NCI-H82 treated with DMSO at 0.1 percent for 48 hours (cell line): ENCODE measurements at regions not wholly inside any gene's neighbourhood (a gene's known extent, or its start where the extent isn't known, plus 50 kb on each side); places are given as distances from the start of the nearest gene placed in this dataset.

Experiments
- DNase-seq: peaks from one replicate; lab custom pipeline; 2025; ENCODE audit not compliant: unreplicated experiment; lab: John Stamatoyannopoulos, UW

- no peak for DNase-seq
These were observed 198.1 kb upstream of the DIO3 start for GRCh38 chr14:101363261-101363555.

GRCh38 chr14:101363880-101364391 lies 197.4 kb upstream of the DIO3 start:
- DNase-seq, result no peak

GRCh38 chr14:101364503-101365328 lies 196.6 kb upstream of the DIO3 start:
- DNase-seq, result no peak

GRCh38 chr14:101365329-101366158 lies 195.8 kb upstream of the DIO3 start:
- DNase-seq, result peak; percentile 73

GRCh38 chr14:101367421-101368261 lies 193.7 kb upstream of the DIO3 start:
- no peak for DNase-seq

GRCh38 chr14:101368629-101369028 lies 192.7 kb upstream of the DIO3 start:
- DNase-seq, result no peak

GRCh38 chr14:101369194-101369915 lies 191.9 kb upstream of the DIO3 start:
- DNase-seq, result no peak

DNA sequence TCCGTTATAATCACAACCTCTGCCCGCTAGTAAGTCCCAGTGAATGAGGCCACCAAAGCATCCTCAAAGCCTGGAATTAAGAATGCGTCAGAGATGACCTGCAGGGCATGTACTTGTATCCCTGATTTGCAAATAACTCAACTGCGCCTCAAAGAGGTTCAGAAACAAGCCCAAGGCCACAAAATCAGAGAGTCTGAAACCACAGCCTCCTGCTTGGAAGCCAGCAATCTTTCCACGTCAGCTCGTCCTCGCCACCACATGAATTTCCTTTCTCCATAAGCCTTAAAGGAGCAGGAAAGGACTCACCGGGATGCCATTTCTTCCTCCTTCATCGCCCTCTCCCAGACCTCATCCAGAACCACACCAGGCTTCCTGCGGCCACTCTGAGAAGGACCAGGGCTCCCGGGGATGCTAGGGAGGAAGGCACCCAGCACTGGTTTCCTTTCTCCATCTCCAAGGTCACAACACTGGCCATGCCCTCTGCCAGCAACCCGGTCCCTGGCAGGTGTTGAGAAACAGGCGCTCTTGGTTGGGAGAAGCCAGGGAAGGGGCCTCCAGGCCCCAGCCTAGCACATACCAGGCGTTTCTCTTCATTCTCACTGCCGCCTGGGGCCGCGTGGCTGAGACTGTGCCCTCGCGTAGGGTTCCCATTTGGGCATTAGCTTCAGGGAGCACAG lies 191.2 kb upstream of the DIO3 start:
- no peak for DNase-seq

GRCh38 chr14:101370593-101371569 lies 190.4 kb upstream of the DIO3 start:
- DNase-seq, result no peak

GRCh38 chr14:101371799-101372793 lies 189.2 kb upstream of the DIO3 start:
- no peak for DNase-seq

GRCh38 chr14:101372894-101373620 lies 188.2 kb upstream of the DIO3 start:
- DNase-seq, result no peak

DNA sequence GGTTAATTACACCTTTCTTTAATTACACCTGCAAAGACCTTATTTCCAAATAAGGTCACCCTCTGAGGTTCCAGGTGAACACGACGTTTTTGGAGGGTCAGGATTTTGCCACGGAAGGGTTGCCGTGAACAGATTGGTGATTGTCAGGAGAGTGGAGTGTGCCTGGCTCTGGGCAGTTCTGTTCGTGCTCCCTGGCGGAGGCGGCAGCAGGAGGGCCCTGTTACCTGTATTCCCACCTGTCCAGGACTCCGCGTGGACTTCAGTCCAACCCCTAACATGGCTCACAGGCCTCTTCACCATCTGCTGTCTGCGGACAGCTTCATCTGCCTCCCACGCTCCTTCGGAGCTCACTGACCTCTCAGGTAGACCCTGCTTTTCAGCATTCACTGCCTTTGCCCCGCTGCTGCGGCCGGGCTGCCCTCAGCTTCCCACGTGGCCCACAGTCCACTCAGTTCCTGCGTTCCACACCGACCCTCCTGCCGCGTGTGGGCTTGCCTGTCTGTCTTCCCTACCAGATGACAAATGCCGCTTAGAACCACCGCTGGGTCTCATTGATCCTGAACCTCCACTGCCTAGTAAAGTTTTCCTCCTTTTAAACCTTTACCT lies 187.5 kb upstream of the DIO3 start:
- DNase-seq, result no peak

DNA sequence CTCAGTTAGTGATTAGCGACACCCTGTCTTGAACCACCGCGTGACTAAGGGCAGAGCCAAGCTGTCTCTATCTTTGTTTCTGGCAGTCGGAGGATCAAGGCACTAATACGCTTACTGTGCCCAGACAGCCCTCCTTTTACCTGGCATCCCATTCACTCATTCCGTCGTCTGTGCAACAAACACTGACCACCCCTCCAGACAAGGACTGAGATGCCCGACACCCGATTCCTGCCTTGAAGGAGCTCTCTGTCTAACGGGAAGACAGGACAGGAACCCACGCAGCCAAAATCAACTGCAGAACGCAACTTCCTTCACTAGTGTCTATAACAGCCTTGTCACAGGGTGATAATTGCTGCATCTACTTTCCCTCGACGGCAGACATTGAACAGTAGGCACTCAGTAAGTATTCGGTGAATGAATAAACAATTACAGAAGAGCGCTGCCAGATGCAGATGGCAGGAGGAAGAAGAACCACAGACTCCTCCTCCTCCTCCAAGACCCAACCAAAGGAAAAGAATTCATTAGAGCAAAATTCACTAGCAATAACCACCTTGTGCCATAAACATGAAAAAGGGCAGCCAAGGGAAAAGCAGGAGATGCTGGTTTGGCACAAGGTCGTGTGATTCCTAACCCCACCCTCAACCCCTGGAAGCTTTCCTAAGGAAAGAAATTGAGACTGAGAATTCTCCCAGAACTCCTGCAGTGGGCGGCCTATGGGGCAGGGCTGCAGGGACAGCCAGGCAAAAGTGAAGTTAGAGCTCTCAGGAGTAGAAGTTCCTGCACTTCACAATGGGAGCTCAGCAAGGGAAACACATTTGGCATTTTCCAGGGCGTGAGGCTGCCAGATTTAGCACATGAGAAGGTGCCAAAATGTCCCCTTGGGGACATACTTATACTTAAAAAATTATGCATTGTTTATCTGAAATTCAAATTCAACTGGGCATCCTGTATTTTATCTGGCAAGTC lies 186.6 kb upstream of the DIO3 start:
- no peak for DNase-seq

DNA sequence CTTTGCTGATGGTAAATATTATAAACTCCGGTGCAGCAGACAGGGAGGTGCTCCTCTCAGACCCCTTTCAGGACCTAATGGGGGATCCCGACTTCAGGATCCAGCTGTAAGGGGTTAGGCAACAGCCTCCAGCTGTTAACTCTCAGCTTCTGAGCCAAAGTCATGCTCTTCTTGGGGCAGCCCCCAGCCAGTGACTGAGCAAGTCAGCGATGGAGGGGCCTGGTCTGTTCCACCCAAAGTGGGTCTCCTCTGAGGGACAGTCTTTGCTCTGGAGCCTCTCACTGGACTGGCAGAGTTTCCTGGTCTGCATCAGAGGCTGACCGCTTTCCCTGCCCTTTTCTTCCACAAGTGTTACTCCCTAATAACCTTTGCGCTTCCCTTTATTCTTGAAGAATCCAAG lies 184.2 kb upstream of the DIO3 start:
- no peak for DNase-seq

DNA sequence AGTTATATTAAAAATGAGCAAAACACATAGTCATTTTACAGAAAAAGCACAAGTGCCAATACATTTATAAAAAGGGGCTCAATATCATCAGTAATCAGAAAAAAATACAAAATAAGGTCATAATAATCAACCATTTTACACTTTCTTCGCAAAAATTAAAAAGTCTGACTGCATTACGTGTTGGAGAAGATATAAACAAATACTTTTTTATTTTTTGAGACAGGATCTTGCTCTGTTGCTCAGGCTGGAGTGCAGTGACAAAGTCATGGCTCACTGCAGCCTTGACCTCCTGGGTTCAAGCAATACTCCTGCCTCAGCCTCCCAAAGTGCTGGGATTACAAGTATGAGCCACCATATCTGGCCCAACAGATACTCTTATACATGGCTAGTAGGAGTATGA lies 181.5 kb upstream of the DIO3 start:
- no peak for DNase-seq

DNA sequence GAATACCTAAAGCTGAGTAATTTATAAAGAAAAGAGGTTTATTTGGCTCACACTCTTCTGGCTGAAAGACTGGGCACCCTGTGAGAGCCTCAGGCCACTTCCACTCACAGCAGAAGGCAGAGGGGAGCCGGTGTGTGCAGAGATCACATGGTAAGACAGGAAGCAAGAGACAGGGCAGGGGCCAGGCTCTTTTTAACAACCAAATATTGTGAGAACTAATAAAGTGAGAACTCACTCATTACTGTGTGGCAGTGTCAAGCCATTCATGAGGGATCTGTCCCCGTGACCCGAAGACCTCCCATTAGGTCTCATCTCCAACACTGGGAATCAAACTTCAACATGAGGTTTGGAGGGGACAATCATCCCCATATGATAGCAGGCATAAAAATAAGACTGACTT lies 180.8 kb upstream of the DIO3 start:
- no peak for DNase-seq
